ENCODE measurements at regions not wholly inside any gene's neighbourhood (a gene's known extent, or its start where the extent isn't known, plus 50 kb on each side); places are given as distances from the start of the nearest gene placed in this dataset.

GRCh38 chr2:38155015-38155414 is 79.1 kb upstream of the CYP1B1 start:
- H3K4me2 ChIP-seq (ENCODE audit: extremely low read depth, insufficient read depth, low read length): no peak overlapping the region
- DNase-seq (ENCODE audit: low read depth in 2 of 2): peak in 1 of 2 donors; percentile 55
- no peak overlapping the region for H3K27ac ChIP-seq (ENCODE audit: insufficient read depth, low read length)

GRCh38 chr2:38154395-38154794 is 78.4 kb upstream of the CYP1B1 start:
- Histone ChIP-seq H3K36me3 (ENCODE audit: control insufficient read depth, insufficient read depth, low read length) (no peaks in the 10 kb centered on the region), H3K27ac (ENCODE audit: insufficient read depth, low read length) (no peak overlapping the region), H3K9me3 (ENCODE audit: control insufficient read depth, insufficient read depth, low read depth, low read length) (no peaks in the 10 kb centered on the region), H3K9ac (ENCODE audit: insufficient read depth, low read length) (no peak overlapping the region), H4K20me1 (ENCODE audit: control insufficient read depth, extremely low read depth, insufficient read depth, low read length) (no peaks in the 10 kb centered on the region), H3K27me3 (ENCODE audit: control insufficient read depth, insufficient read depth, low read length) (no peaks in the 10 kb centered on the region), H3K4me1 (ENCODE audit: control insufficient read depth, extremely low read depth, insufficient read depth, low read length) (peaks cover 2% of the 10 kb centered on the region), H3K79me2 (ENCODE audit: control insufficient read depth, insufficient read depth, low read length) (no peaks in the 10 kb centered on the region), H3K4me2 (ENCODE audit: extremely low read depth, insufficient read depth, low read length) (no peak overlapping the region), H3K4me3 (replicated peaks in 1 of 4; ENCODE audit: control extremely low read depth in 1 of 4, insufficient read depth in 1 of 4, low read depth in 3 of 4, low read length in 4 of 4) (no peak overlapping the region), H2AFZ (ENCODE audit: low read length) (no peak overlapping the region)
- DNase-seq (ENCODE audit: low read depth in 2 of 2): no peak
- TF ChIP-seq EZH2 (IDR thresholded peaks at IDR 0.05; ENCODE audit: low read length, missing control alignments): no peak
- no peak for TF ChIP-seq CTCF (conservative IDR thresholded peaks at IDR 0.05 in 1 of 2, IDR thresholded peaks at IDR 0.05 in 1 of 2; ENCODE audit: low read depth in 1 of 2, low read length in 2 of 2)

More at GRCh38 chr2:38155015-38155414, 79.1 kb upstream of the CYP1B1 start:
- no peaks in the 10 kb centered on the region for H3K9me3 ChIP-seq (ENCODE audit: control insufficient read depth, insufficient read depth, low read depth, low read length)
- H3K4me3 ChIP-seq (replicated peaks in 1 of 4; ENCODE audit: control extremely low read depth in 1 of 4, insufficient read depth in 1 of 4, low read depth in 3 of 4, low read length in 4 of 4): no peak overlapping the region
- H3K4me1 ChIP-seq (ENCODE audit: control insufficient read depth, extremely low read depth, insufficient read depth, low read length): peaks cover 2% of the 10 kb centered on the region
- H2AFZ ChIP-seq (ENCODE audit: low read length): no peak overlapping the region
- H4K20me1 ChIP-seq (ENCODE audit: control insufficient read depth, extremely low read depth, insufficient read depth, low read length): no peaks in the 10 kb centered on the region
- H3K36me3 ChIP-seq (ENCODE audit: control insufficient read depth, insufficient read depth, low read length): no peaks in the 10 kb centered on the region
- TF ChIP-seq EZH2 (IDR thresholded peaks at IDR 0.05; ENCODE audit: low read length, missing control alignments): no peak
- TF ChIP-seq CTCF (conservative IDR thresholded peaks at IDR 0.05 in 1 of 2, IDR thresholded peaks at IDR 0.05 in 1 of 2; ENCODE audit: low read depth in 1 of 2, low read length in 2 of 2): no peak
- no peaks in the 10 kb centered on the region for H3K79me2 ChIP-seq (ENCODE audit: control insufficient read depth, insufficient read depth, low read length)
- H3K27me3 ChIP-seq (ENCODE audit: control insufficient read depth, insufficient read depth, low read length): no peaks in the 10 kb centered on the region
- H3K9ac ChIP-seq (ENCODE audit: insufficient read depth, low read length): no peak overlapping the region

GRCh38 chr2:38153476-38154135 is 77.7 kb upstream of the CYP1B1 start:
- TF ChIP-seq CTCF (conservative IDR thresholded peaks at IDR 0.05 in 1 of 2, IDR thresholded peaks at IDR 0.05 in 1 of 2; ENCODE audit: low read depth in 1 of 2, low read length in 2 of 2) (no peak), EZH2 (IDR thresholded peaks at IDR 0.05; ENCODE audit: low read length, missing control alignments) (no peak)
- Histone ChIP-seq H4K20me1 (ENCODE audit: control insufficient read depth, extremely low read depth, insufficient read depth, low read length) (no peaks in the 10 kb centered on the region), H3K4me1 (ENCODE audit: control insufficient read depth, extremely low read depth, insufficient read depth, low read length) (peaks cover under 1% of the 10 kb centered on the region), H3K79me2 (ENCODE audit: control insufficient read depth, insufficient read depth, low read length) (no peaks in the 10 kb centered on the region), H3K9ac (ENCODE audit: insufficient read depth, low read length) (no peak overlapping the region), H2AFZ (ENCODE audit: low read length) (no peak overlapping the region), H3K27ac (ENCODE audit: insufficient read depth, low read length) (no peak overlapping the region), H3K9me3 (ENCODE audit: control insufficient read depth, insufficient read depth, low read depth, low read length) (no peaks in the 10 kb centered on the region), H3K4me2 (ENCODE audit: extremely low read depth, insufficient read depth, low read length) (no peak overlapping the region), H3K27me3 (ENCODE audit: control insufficient read depth, insufficient read depth, low read length) (no peaks in the 10 kb centered on the region), H3K36me3 (ENCODE audit: control insufficient read depth, insufficient read depth, low read length) (no peaks in the 10 kb centered on the region), H3K4me3 (replicated peaks in 1 of 4; ENCODE audit: control extremely low read depth in 1 of 4, insufficient read depth in 1 of 4, low read depth in 3 of 4, low read length in 4 of 4) (no peak overlapping the region)
- DNase-seq (ENCODE audit: low read depth in 2 of 2): peak in 1 of 2 donors; percentile 33
